ENCODE measurements at regions not wholly inside any gene's neighbourhood (a gene's known extent, or its start where the extent isn't known, plus 50 kb on each side); places are given as distances from the start of the nearest gene placed in this dataset.

GRCh38 chr15:88730751-88731150 is 72.5 kb upstream of the ACAN start:
- Histone ChIP-seq H3K36me3 (ENCODE audit: insufficient read depth, low read length) (no peaks in the 10 kb centered on the region), H2AFZ (ENCODE audit: low read depth, low read length) (no peak overlapping the region), H3K9me3 (ENCODE audit: low read length) (no peaks in the 10 kb centered on the region), H3K4me1 (ENCODE audit: insufficient read depth, low read length) (no peaks in the 10 kb centered on the region), H3K27me3 (ENCODE audit: insufficient read depth, low read length) (no peaks in the 10 kb centered on the region), H3K4me3 (ENCODE audit: low read length) (no peak overlapping the region)

- no peak overlapping the region for H2AFZ ChIP-seq (ENCODE audit: low read depth, low read length)
- H3K4me1 ChIP-seq (ENCODE audit: insufficient read depth, low read length), result no peaks in the 10 kb centered on the region
- H3K36me3 ChIP-seq (ENCODE audit: insufficient read depth, low read length), result no peaks in the 10 kb centered on the region
- no peaks in the 10 kb centered on the region for H3K9me3 ChIP-seq (ENCODE audit: low read length)
- H3K4me3 ChIP-seq (ENCODE audit: low read length), result no peak overlapping the region
- H3K27me3 ChIP-seq (ENCODE audit: insufficient read depth, low read length), result peaks cover 4% of the 10 kb centered on the region
These were observed 68.0 kb upstream of the ACAN start for GRCh38 chr15:88735212-88735611.

- Histone ChIP-seq H3K4me3 (ENCODE audit: low read length) (no peak overlapping the region), H3K27me3 (ENCODE audit: insufficient read depth, low read length) (peaks cover 4% of the 10 kb centered on the region), H3K36me3 (ENCODE audit: insufficient read depth, low read length) (no peaks in the 10 kb centered on the region), H3K9me3 (ENCODE audit: low read length) (no peaks in the 10 kb centered on the region), H2AFZ (ENCODE audit: low read depth, low read length) (no peak overlapping the region), H3K4me1 (ENCODE audit: insufficient read depth, low read length) (no peaks in the 10 kb centered on the region)
These were observed 67.0 kb upstream of the ACAN start for GRCh38 chr15:88736204-88736603.

- H3K36me3 ChIP-seq (ENCODE audit: insufficient read depth, low read length), result no peaks in the 10 kb centered on the region
- no peak overlapping the region for H2AFZ ChIP-seq (ENCODE audit: low read depth, low read length)
- H3K27me3 ChIP-seq (ENCODE audit: insufficient read depth, low read length), result peaks cover 4% of the 10 kb centered on the region
- no peaks in the 10 kb centered on the region for H3K4me1 ChIP-seq (ENCODE audit: insufficient read depth, low read length)
- no peak overlapping the region for H3K4me3 ChIP-seq (ENCODE audit: low read length)
- no peaks in the 10 kb centered on the region for H3K9me3 ChIP-seq (ENCODE audit: low read length)
These were observed 64.4 kb upstream of the ACAN start for GRCh38 chr15:88738796-88739195.

- Histone ChIP-seq H3K36me3 (ENCODE audit: insufficient read depth, low read length) (no peaks in the 10 kb centered on the region), H3K27me3 (ENCODE audit: insufficient read depth, low read length) (peaks cover 4% of the 10 kb centered on the region), H2AFZ (ENCODE audit: low read depth, low read length) (no peak overlapping the region), H3K4me3 (ENCODE audit: low read length) (no peak overlapping the region), H3K9me3 (ENCODE audit: low read length) (no peaks in the 10 kb centered on the region), H3K4me1 (ENCODE audit: insufficient read depth, low read length) (no peaks in the 10 kb centered on the region)
These were observed 63.7 kb upstream of the ACAN start for GRCh38 chr15:88739541-88739940.

GRCh38 chr15:88740356-88740755 is 62.9 kb upstream of the ACAN start:
- no peak overlapping the region for H2AFZ ChIP-seq (ENCODE audit: low read depth, low read length)
- no peaks in the 10 kb centered on the region for H3K9me3 ChIP-seq (ENCODE audit: low read length)
- no peaks in the 10 kb centered on the region for H3K4me1 ChIP-seq (ENCODE audit: insufficient read depth, low read length)
- H3K36me3 ChIP-seq (ENCODE audit: insufficient read depth, low read length), result no peaks in the 10 kb centered on the region
- no peak overlapping the region for H3K4me3 ChIP-seq (ENCODE audit: low read length)
- H3K27me3 ChIP-seq (ENCODE audit: insufficient read depth, low read length), result peaks cover 4% of the 10 kb centered on the region

- peaks cover 3% of the 10 kb centered on the region for H3K27me3 ChIP-seq (ENCODE audit: insufficient read depth, low read length)
- no peaks in the 10 kb centered on the region for H3K4me1 ChIP-seq (ENCODE audit: insufficient read depth, low read length)
- H3K9me3 ChIP-seq (ENCODE audit: low read length), result no peaks in the 10 kb centered on the region
- H3K36me3 ChIP-seq (ENCODE audit: insufficient read depth, low read length), result no peaks in the 10 kb centered on the region
- H2AFZ ChIP-seq (ENCODE audit: low read depth, low read length), result no peak overlapping the region
- H3K4me3 ChIP-seq (ENCODE audit: low read length), result no peak overlapping the region
These were observed 62.2 kb upstream of the ACAN start for GRCh38 chr15:88741046-88741445.

GRCh38 chr15:88741671-88742070 is 61.6 kb upstream of the ACAN start:
- Histone ChIP-seq H2AFZ (ENCODE audit: low read depth, low read length) (no peak overlapping the region), H3K4me1 (ENCODE audit: insufficient read depth, low read length) (no peaks in the 10 kb centered on the region), H3K4me3 (ENCODE audit: low read length) (no peak overlapping the region), H3K9me3 (ENCODE audit: low read length) (no peaks in the 10 kb centered on the region), H3K27me3 (ENCODE audit: insufficient read depth, low read length) (no peaks in the 10 kb centered on the region), H3K36me3 (ENCODE audit: insufficient read depth, low read length) (no peaks in the 10 kb centered on the region)

GRCh38 chr15:88742161-88742560 is 61.1 kb upstream of the ACAN start:
- no peaks in the 10 kb centered on the region for H3K9me3 ChIP-seq (ENCODE audit: low read length)
- no peak overlapping the region for H3K4me3 ChIP-seq (ENCODE audit: low read length)

GRCh38 chr15:88744548-88745020 is 58.7 kb upstream of the ACAN start:
- Histone ChIP-seq H2AFZ (ENCODE audit: low read depth, low read length) (no peak overlapping the region), H3K36me3 (ENCODE audit: insufficient read depth, low read length) (no peaks in the 10 kb centered on the region), H3K4me1 (ENCODE audit: insufficient read depth, low read length) (no peaks in the 10 kb centered on the region), H3K27me3 (ENCODE audit: insufficient read depth, low read length) (no peaks in the 10 kb centered on the region), H3K4me3 (ENCODE audit: low read length) (no peak overlapping the region), H3K9me3 (ENCODE audit: low read length) (no peaks in the 10 kb centered on the region)

More at GRCh38 chr15:88742161-88742560, 61.1 kb upstream of the ACAN start:
- Histone ChIP-seq H3K4me1 (ENCODE audit: insufficient read depth, low read length) (no peaks in the 10 kb centered on the region), H3K36me3 (ENCODE audit: insufficient read depth, low read length) (no peaks in the 10 kb centered on the region), H3K27me3 (ENCODE audit: insufficient read depth, low read length) (no peaks in the 10 kb centered on the region), H2AFZ (ENCODE audit: low read depth, low read length) (no peak overlapping the region)

- Histone ChIP-seq H3K4me1 (ENCODE audit: insufficient read depth, low read length) (no peaks in the 10 kb centered on the region), H3K9me3 (ENCODE audit: low read length) (no peaks in the 10 kb centered on the region), H3K4me3 (ENCODE audit: low read length) (no peak overlapping the region), H2AFZ (ENCODE audit: low read depth, low read length) (no peak overlapping the region), H3K36me3 (ENCODE audit: insufficient read depth, low read length) (no peaks in the 10 kb centered on the region), H3K27me3 (ENCODE audit: insufficient read depth, low read length) (no peaks in the 10 kb centered on the region)
These were observed 58.2 kb upstream of the ACAN start for GRCh38 chr15:88745065-88745464.

- no peaks in the 10 kb centered on the region for H3K4me1 ChIP-seq (ENCODE audit: insufficient read depth, low read length)
These were observed 57.5 kb upstream of the ACAN start for GRCh38 chr15:88745696-88746095.

GRCh38 chr15:88746451-88746850 is 56.8 kb upstream of the ACAN start:
- no peaks in the 10 kb centered on the region for H3K4me1 ChIP-seq (ENCODE audit: insufficient read depth, low read length)
- H3K4me3 ChIP-seq (ENCODE audit: low read length), result no peak overlapping the region
- H3K36me3 ChIP-seq (ENCODE audit: insufficient read depth, low read length), result no peaks in the 10 kb centered on the region
- no peaks in the 10 kb centered on the region for H3K27me3 ChIP-seq (ENCODE audit: insufficient read depth, low read length)
- no peaks in the 10 kb centered on the region for H3K9me3 ChIP-seq (ENCODE audit: low read length)
- H2AFZ ChIP-seq (ENCODE audit: low read depth, low read length), result no peak overlapping the region

More at GRCh38 chr15:88745696-88746095, 57.5 kb upstream of the ACAN start:
- Histone ChIP-seq H3K4me3 (ENCODE audit: low read length) (no peak overlapping the region), H3K36me3 (ENCODE audit: insufficient read depth, low read length) (no peaks in the 10 kb centered on the region), H3K27me3 (ENCODE audit: insufficient read depth, low read length) (no peaks in the 10 kb centered on the region), H2AFZ (ENCODE audit: low read depth, low read length) (no peak overlapping the region), H3K9me3 (ENCODE audit: low read length) (no peaks in the 10 kb centered on the region)

GRCh38 chr15:88747111-88747510 is 56.1 kb upstream of the ACAN start:
- Histone ChIP-seq H3K9me3 (ENCODE audit: low read length) (no peaks in the 10 kb centered on the region), H3K4me1 (ENCODE audit: insufficient read depth, low read length) (no peaks in the 10 kb centered on the region), H3K36me3 (ENCODE audit: insufficient read depth, low read length) (no peaks in the 10 kb centered on the region), H3K27me3 (ENCODE audit: insufficient read depth, low read length) (no peaks in the 10 kb centered on the region), H2AFZ (ENCODE audit: low read depth, low read length) (no peak overlapping the region), H3K4me3 (ENCODE audit: low read length) (no peak overlapping the region)
